H1 (cell line): ENCODE measurements at regions not wholly inside any gene's neighbourhood (a gene's known extent, or its start where the extent isn't known, plus 50 kb on each side); places are given as distances from the start of the nearest gene placed in this dataset.

Experiments used
- CTCF ChIA-PET: fragments of 300-600 bp; sonication (Branson Sonifier 250); formaldehyde crosslinking; loops from one replicate; lab custom pipeline; 2021; ENCODE audit not compliant: partially characterized antibody; lab: Charles Lee
- POLR2A ChIA-PET: fragments of 300-600 bp; sonication (Branson Sonifier 250); formaldehyde crosslinking; loops from one replicate; lab custom pipeline; 2021; ENCODE audit warnings: inconsistent platforms; ENCODE audit not compliant: partially characterized antibody; lab: Charles Lee
- DNase-seq, 2 experiments: peaks; one replicate each; pipeline versions ENCODE4 v3.0.0 to v3.0.0-alpha.2; 2010 to 2022; ENCODE audit warnings: low spot score in 2 of 2, low read depth in 1 of 2, mixed read lengths in 1 of 2
- FAIRE-seq: peaks from 2 replicates; lab custom pipeline; 2011; peaks lifted over from hg19 to GRCh38; lab: Jason Lieb, UNC
- H2AFZ ChIP-seq: 2 replicates; pipeline ENCODE4 v1.8.1; 2012; ENCODE audit warnings: low read length, inconsistent platforms
- H2AK5ac ChIP-seq: 2 replicates; pipeline ENCODE4 v1.6.1; 2013; ENCODE audit warnings: low read depth, low read length
- H2BK120ac ChIP-seq: replicated peaks from 2 replicates; pipeline ENCODE3; 2013; ENCODE audit warnings: low read depth, low read length, inconsistent platforms
- H2BK12ac ChIP-seq: 2 replicates; pipeline ENCODE4 v1.6.1; 2013; ENCODE audit warnings: low read depth, low read length
- H2BK15ac ChIP-seq: 2 replicates; pipeline ENCODE4 v1.6.1; 2013; ENCODE audit warnings: low read length
- H2BK20ac ChIP-seq: 2 replicates; pipeline ENCODE4 v1.6.1; 2013; ENCODE audit warnings: low read length
- H2BK5ac ChIP-seq: 2 replicates; pipeline ENCODE4 v1.6.1; 2013; ENCODE audit warnings: low read depth, low read length
- H3K14ac ChIP-seq: 2 replicates; pipeline ENCODE4 v1.6.1; 2013; ENCODE audit warnings: inconsistent platforms; ENCODE audit not compliant: insufficient read length
- H3K18ac ChIP-seq: 2 replicates; pipeline ENCODE4 v1.6.1; 2013; ENCODE audit warnings: low read length; ENCODE audit errors: extremely low read depth
- H3K23ac ChIP-seq: 2 replicates; pipeline ENCODE4 v1.6.1; 2013; ENCODE audit warnings: inconsistent platforms; ENCODE audit not compliant: insufficient read length
- H3K23me2 ChIP-seq: 2 replicates; pipeline ENCODE4 v1.6.1; 2013; ENCODE audit warnings: low read depth, low read length
- H3K27ac ChIP-seq: 2 replicates; pipeline ENCODE4 v1.6.1; 2011; ENCODE audit warnings: low read depth, low read length, inconsistent platforms
- H3K27me3 ChIP-seq, 4 experiments: replicated peaks in 1 of 4; 1 replicate in 1 of 4; 2 replicates in 3 of 4; pipeline versions ENCODE4 v1.6.1 to v1.8.1; 2011 to 2013; ENCODE audit warnings: low read length in 3 of 4, mild to moderate bottlenecking in 3 of 4, inconsistent platforms in 2 of 4, mixed read lengths in 2 of 4, moderate library complexity in 1 of 4; ENCODE audit not compliant: control insufficient read depth in 3 of 4, insufficient read depth in 3 of 4; ENCODE audit errors: extremely low read depth in 1 of 4
- H3K36me3 ChIP-seq, 4 experiments: 2 replicates each; pipeline versions ENCODE4 v1.6.1 to v1.8.1; 2011 to 2013; ENCODE audit warnings: mild to moderate bottlenecking in 4 of 4, low read length in 3 of 4, moderate library complexity in 2 of 4, control low read depth in 1 of 4, inconsistent platforms in 1 of 4; ENCODE audit not compliant: insufficient read depth in 4 of 4, control insufficient read depth in 2 of 4
- H3K4ac ChIP-seq: replicated peaks from 2 replicates; pipeline ENCODE3; 2013; ENCODE audit warnings: low read length, low read depth, mixed read lengths, inconsistent platforms; ENCODE audit not compliant: insufficient read length
- H3K4me1 ChIP-seq, 4 experiments: replicated peaks in 1 of 4; 1 replicate in 1 of 4; 2 replicates in 3 of 4; pipeline versions ENCODE4 v1.6.1 to v1.8.1; 2011 to 2013; ENCODE audit warnings: low read length in 3 of 4, inconsistent platforms in 2 of 4, mixed read lengths in 1 of 4; ENCODE audit not compliant: insufficient read depth in 4 of 4, control insufficient read depth in 3 of 4
- H3K4me2 ChIP-seq, 2 experiments: 2 replicates each; pipeline versions ENCODE4 v1.6.1 to v1.8.1; 2011 to 2013; ENCODE audit warnings: low read depth in 2 of 2, low read length in 2 of 2, control low read depth in 1 of 2, inconsistent platforms in 1 of 2, mild to moderate bottlenecking in 1 of 2; ENCODE audit not compliant: insufficient read depth in 1 of 2
- H3K4me3 ChIP-seq, 4 experiments: fragments of 200-600, 300-600 bp in 1 of 4; sonication (generic), shearing (Covaris generic), sonication (Bioruptor Twin) in 1 of 4; 2 replicates each; pipeline versions ENCODE4 v1.5.1 to v1.8.1; 2011 to 2016; ENCODE audit warnings: low read length in 4 of 4, low read depth in 3 of 4, control low read depth in 2 of 4, inconsistent platforms in 2 of 4, mild to moderate bottlenecking in 2 of 4, mixed read lengths in 1 of 4, moderate library complexity in 1 of 4; ENCODE audit not compliant: insufficient read depth in 2 of 4; ENCODE audit errors: extremely low read depth in 1 of 4
- H3K56ac ChIP-seq: replicated peaks from 2 replicates; pipeline ENCODE3; 2013; ENCODE audit warnings: low read depth, mild to moderate bottlenecking, mixed read lengths, low read length, inconsistent platforms; ENCODE audit not compliant: insufficient read length
- H3K79me1 ChIP-seq: 2 replicates; pipeline ENCODE4 v1.6.1; 2013; ENCODE audit warnings: low read depth, low read length, control low read depth
- H3K79me2 ChIP-seq, 2 experiments: 2 replicates each; pipeline versions ENCODE4 v1.6.1 to v1.8.1; 2012 to 2013; ENCODE audit warnings: low read length in 2 of 2, mild to moderate bottlenecking in 2 of 2, inconsistent platforms in 1 of 2; ENCODE audit not compliant: insufficient read depth in 2 of 2, control insufficient read depth in 1 of 2
- H3K9ac ChIP-seq, 4 experiments: replicated peaks in 1 of 4; 1 replicate in 1 of 4; 2 replicates in 3 of 4; pipeline versions ENCODE4 v1.6.1 to v1.8.1; 2011 to 2013; ENCODE audit warnings: low read depth in 3 of 4, low read length in 3 of 4, control low read depth in 2 of 4, mild to moderate bottlenecking in 2 of 4, moderate library complexity in 2 of 4, inconsistent platforms in 1 of 4; ENCODE audit errors: extremely low read depth in 1 of 4
- H3K9me3 ChIP-seq, 2 experiments: 2 replicates each; pipeline versions ENCODE4 v1.6.1 to v1.8.1; 2012 to 2013; ENCODE audit warnings: mild to moderate bottlenecking in 2 of 2, moderate library complexity in 2 of 2, control low read depth in 1 of 2, inconsistent platforms in 1 of 2, low read depth in 1 of 2, low read length in 1 of 2, mixed read lengths in 1 of 2; ENCODE audit not compliant: insufficient read depth in 2 of 2
- H4K20me1 ChIP-seq, 2 experiments: replicated peaks in 1 of 2; 2 replicates each; pipeline versions ENCODE3 to v1.8.1; 2011 to 2013; ENCODE audit warnings: inconsistent platforms in 2 of 2, low read length in 2 of 2, mild to moderate bottlenecking in 1 of 2; ENCODE audit not compliant: insufficient read depth in 2 of 2, control insufficient read depth in 1 of 2
- H4K5ac ChIP-seq: 2 replicates; pipeline ENCODE4 v1.6.1; 2013; ENCODE audit warnings: low read length, low read depth, mixed read lengths, inconsistent platforms; ENCODE audit not compliant: insufficient read length
- H4K8ac ChIP-seq: 2 replicates; pipeline ENCODE4 v1.8.0; 2013; ENCODE audit warnings: mild to moderate bottlenecking, moderate library complexity, low read length, inconsistent platforms; ENCODE audit not compliant: insufficient read depth; ENCODE audit errors: extremely low read depth
- H4K91ac ChIP-seq: replicated peaks from 2 replicates; pipeline ENCODE3; 2013; ENCODE audit warnings: low read length, mixed read lengths, inconsistent platforms; ENCODE audit not compliant: insufficient read length
- BCL11A ChIP-seq, 2 experiments: IDR thresholded peaks; one replicate each; pipeline ENCODE4 v1.6.1; 2011; ENCODE audit warnings: low read depth in 2 of 2, low read length in 2 of 2, mild to moderate bottlenecking in 2 of 2
- CTBP2 ChIP-seq: IDR thresholded peaks from 2 replicates; pipeline ENCODE4 v1.7.0; 2011; ENCODE audit warnings: borderline replicate concordance, mild to moderate bottlenecking, moderate library complexity, mixed read lengths, low read length; ENCODE audit not compliant: insufficient read depth, insufficient read length
- EZH2 ChIP-seq: fragments of 200-600 bp; sonication (generic); IDR thresholded peaks from 2 replicates; pipeline ENCODE4 v1.7.1; 2012; ENCODE audit warnings: low read depth, mild to moderate bottlenecking, moderate library complexity, low read length, inconsistent platforms; ENCODE audit not compliant: severe bottlenecking
- POU5F1 ChIP-seq: IDR thresholded peaks from 2 replicates; pipeline ENCODE4 v1.6.1; 2011; ENCODE audit warnings: low read depth, mild to moderate bottlenecking, low read length, moderate library complexity
- RXRA ChIP-seq: IDR thresholded peaks from 2 replicates; pipeline ENCODE4 v1.6.1; 2011; ENCODE audit warnings: low read depth, mild to moderate bottlenecking, low read length, moderate library complexity; ENCODE audit not compliant: insufficient read depth
- TCF12 ChIP-seq: IDR thresholded peaks from 2 replicates; pipeline ENCODE4 v1.6.1; 2011; ENCODE audit warnings: low read depth, mild to moderate bottlenecking, low read length
- ZNF274 ChIP-seq: IDR thresholded peaks from 2 replicates; pipeline ENCODE4 v1.7.0; 2012; ENCODE audit warnings: low read length, borderline replicate concordance; ENCODE audit errors: extremely low read depth
- WGBS, 2 experiments: shearing (Covaris generic) in 1 of 2; methylation state at CpG; one replicate each; pipeline versions ENCODE4 v1.1.6 to v1.1.7; 2013 to 2015; ENCODE audit warnings: low lambda C conversion rate in 2 of 2, mixed read lengths in 2 of 2, inconsistent platforms in 1 of 2, low coverage in 1 of 2, missing lambda C conversion rate in 1 of 2; ENCODE audit not compliant: insufficient replicate concordance in 2 of 2, insufficient coverage in 1 of 2, insufficient read length in 1 of 2; ENCODE audit errors: extremely low coverage in 1 of 2, missing lambda C conversion rate in 1 of 2; 5-methylcytosine and 5-hydroxymethylcytosine counted together

- Histone ChIP-seq H2BK15ac (no peak overlapping the region), H3K79me2 (no peaks in the 10 kb centered on the region), H3K36me3 (no peaks in the 10 kb centered on the region), H2AFZ (no peak overlapping the region), H3K14ac (no peak overlapping the region), H2BK20ac (no peak overlapping the region), H3K23ac (no peak overlapping the region), H3K18ac (no peak overlapping the region), H2BK5ac (no peak overlapping the region), H3K4me2 (no peak overlapping the region), H4K20me1 (no peaks in the 10 kb centered on the region), H3K4ac (no peak overlapping the region), H3K27me3 (no peaks in the 10 kb centered on the region), H3K4me3 (no peak overlapping the region), H3K56ac (no peak overlapping the region), H4K8ac (no peak overlapping the region), H3K4me1 (no peaks in the 10 kb centered on the region), H2AK5ac (no peak overlapping the region), H2BK12ac (no peak overlapping the region), H3K79me1 (no peaks in the 10 kb centered on the region), H3K27ac (no peak overlapping the region), H3K23me2 (no peaks in the 10 kb centered on the region), H4K5ac (no peak overlapping the region), H2BK120ac (no peak overlapping the region), H3K9ac (no peak overlapping the region), H4K91ac (no peak overlapping the region), H3K9me3 (no peaks in the 10 kb centered on the region)
- TF ChIP-seq EZH2 (no peak), RXRA (no peak), BCL11A (IDR thresholded peaks at IDR 0.05; ENCODE audit: low read depth in 2 of 2, low read length in 2 of 2) (no peak), TCF12 (no peak), ZNF274 (no peak), POU5F1 (no peak), CTBP2 (no peak)
- DNase-seq = no peak
- WGBS, 2 experiments = 91% methylated on average over 3 of the region's 3 CpGs; no CpG with 5 or more reads in 1 of the 2 experiments
- no peak for FAIRE-seq
- ChIA-PET POLR2A (no interaction called here), CTCF (no interaction called here)
Measured at GRCh38 chr5:167940911-167941310, 350.5 kb upstream of the WWC1 start.
